ENCODE measurements at regions not wholly inside any gene's neighbourhood (a gene's known extent, or its start where the extent isn't known, plus 50 kb on each side); places are given as distances from the start of the nearest gene placed in this dataset.

DNA sequence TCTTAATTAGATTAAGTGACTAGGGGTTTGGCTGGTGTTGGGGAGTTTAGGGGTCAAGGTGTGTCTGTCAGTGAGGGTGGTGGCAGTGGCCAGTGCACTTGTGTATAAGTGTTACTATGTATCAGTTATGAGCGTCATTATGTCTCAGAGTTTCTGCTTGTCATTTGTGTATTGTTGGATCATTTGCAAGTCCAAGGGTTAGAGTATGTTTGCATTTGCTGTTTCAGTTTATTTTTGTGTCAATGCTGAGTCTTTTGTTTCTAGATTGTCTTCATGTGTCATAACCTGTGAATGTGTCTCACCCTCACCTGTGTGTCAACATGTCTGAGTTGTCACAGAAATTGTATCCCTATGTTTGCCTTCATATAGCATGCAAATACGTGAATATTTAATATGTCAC, 97.5 kb upstream of the PAX2 start:
- TF ChIP-seq, protein P1, sequence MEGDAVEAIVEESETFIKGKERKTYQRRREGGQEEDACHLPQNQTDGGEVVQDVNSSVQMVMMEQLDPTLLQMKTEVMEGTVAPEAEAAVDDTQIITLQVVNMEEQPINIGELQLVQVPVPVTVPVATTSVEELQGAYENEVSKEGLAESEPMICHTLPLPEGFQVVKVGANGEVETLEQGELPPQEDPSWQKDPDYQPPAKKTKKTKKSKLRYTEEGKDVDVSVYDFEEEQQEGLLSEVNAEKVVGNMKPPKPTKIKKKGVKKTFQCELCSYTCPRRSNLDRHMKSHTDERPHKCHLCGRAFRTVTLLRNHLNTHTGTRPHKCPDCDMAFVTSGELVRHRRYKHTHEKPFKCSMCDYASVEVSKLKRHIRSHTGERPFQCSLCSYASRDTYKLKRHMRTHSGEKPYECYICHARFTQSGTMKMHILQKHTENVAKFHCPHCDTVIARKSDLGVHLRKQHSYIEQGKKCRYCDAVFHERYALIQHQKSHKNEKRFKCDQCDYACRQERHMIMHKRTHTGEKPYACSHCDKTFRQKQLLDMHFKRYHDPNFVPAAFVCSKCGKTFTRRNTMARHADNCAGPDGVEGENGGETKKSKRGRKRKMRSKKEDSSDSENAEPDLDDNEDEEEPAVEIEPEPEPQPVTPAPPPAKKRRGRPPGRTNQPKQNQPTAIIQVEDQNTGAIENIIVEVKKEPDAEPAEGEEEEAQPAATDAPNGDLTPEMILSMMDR (IDR thresholded peaks at IDR 0.05 in 2 of 3, conservative IDR thresholded peaks at IDR 0.05 in 1 of 3; ENCODE audit: borderline replicate concordance in 1 of 3, insufficient read depth in 1 of 3, low read depth in 2 of 3, low read length in 2 of 3) = no peak
- TF ChIP-seq EZH2 (IDR thresholded peaks at IDR 0.05) (no peak), POLR2A (IDR thresholded peaks at IDR 0.05; ENCODE audit: borderline replicate concordance, extremely low read depth, insufficient read depth, insufficient read length) (no peak), RAD21 (IDR thresholded peaks at IDR 0.05; ENCODE audit: low read depth) (no peak)
- TF ChIP-seq, protein P2, sequence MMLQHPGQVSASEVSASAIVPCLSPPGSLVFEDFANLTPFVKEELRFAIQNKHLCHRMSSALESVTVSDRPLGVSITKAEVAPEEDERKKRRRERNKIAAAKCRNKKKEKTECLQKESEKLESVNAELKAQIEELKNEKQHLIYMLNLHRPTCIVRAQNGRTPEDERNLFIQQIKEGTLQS (IDR thresholded peaks at IDR 0.05) = no peak

Data from HCT116 (cell line).